ENCODE measurements at regions not wholly inside any gene's neighbourhood (a gene's known extent, or its start where the extent isn't known, plus 50 kb on each side); places are given as distances from the start of the nearest gene placed in this dataset.
"Not testable (repeated sequence)": the region's sequence is repeated elsewhere in the genome, so short reads cannot be mapped to it uniquely, and the experiment has no call there.

GRCh38 chr4:151851354-151851753, 90.5 kb upstream of the GATB start:
- DNase-seq (ENCODE audit: low spot score): no peak

DNA sequence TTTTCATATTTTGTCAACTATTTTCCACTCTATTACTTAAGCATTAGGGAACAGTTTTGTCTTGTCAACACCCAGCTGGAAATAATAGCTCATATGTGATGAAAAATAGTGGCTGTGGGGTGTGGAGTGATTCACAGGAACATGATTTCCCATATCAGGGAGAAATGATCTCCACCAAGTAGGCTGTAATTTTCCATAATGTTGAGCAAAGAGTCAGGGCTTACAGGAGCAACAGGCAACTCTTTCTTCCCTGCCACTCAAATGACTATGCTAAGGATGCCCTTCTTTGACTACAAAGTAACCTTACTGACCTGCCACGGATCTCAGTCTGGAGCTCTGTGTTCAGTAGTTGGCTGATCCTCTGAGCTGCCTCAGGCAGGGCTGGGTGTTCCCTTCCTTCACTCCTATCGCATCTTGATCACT, 90.0 kb upstream of the GATB start:
- DNase-seq (ENCODE audit: low spot score): no peak

- not testable (repeated sequence) for DNase-seq (ENCODE audit: low spot score)
Observed at GRCh38 chr4:151845551-151845950, 84.7 kb upstream of the GATB start.

GRCh38 chr4:151842430-151843079, 81.7 kb upstream of the GATB start:
- no peak for DNase-seq (ENCODE audit: low spot score)

DNA sequence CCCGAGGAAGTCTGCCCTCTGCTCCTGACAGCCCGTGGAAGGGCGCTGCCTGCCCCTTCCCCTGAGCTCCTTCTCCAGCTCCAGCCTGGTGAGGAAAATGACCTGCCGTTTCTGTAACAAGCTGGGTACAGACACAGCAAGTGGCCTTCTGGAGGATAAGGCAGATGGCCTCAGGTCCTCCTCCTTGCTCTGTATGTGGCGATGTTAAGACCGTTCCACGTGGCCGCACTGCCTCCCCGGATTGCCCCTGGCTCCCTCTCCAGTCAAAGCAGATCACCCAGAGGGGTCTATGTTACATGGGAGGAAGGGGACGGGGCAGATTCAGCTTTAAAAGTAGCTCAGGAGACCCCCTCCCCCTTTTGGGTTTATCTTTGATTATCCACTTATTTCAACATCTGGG, 80.3 kb upstream of the GATB start:
- DNase-seq (ENCODE audit: low spot score): no peak

DNA sequence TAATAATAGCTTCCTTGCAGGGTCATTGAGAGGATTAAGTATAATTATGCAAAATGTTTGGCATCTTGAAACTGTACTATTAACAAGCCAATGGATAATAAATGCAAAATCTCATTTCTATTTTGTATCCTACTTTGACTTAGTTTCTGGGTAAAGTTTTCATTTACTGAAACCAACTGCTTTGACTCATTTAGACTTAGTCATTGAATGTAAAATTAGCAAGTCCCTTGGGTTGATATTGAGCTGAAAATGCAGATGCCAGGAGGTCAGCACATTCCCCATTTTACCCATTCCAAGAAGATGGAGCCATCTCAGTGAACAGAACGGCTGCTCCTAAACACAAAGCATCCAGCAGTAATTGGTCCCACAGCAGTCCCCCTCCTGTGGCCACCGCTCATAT, 74.7 kb upstream of the GATB start:
- DNase-seq (ENCODE audit: low spot score): no peak

GRCh38 chr4:151833174-151833573, 72.4 kb upstream of the GATB start:
- no peak for DNase-seq (ENCODE audit: low spot score)

DNA sequence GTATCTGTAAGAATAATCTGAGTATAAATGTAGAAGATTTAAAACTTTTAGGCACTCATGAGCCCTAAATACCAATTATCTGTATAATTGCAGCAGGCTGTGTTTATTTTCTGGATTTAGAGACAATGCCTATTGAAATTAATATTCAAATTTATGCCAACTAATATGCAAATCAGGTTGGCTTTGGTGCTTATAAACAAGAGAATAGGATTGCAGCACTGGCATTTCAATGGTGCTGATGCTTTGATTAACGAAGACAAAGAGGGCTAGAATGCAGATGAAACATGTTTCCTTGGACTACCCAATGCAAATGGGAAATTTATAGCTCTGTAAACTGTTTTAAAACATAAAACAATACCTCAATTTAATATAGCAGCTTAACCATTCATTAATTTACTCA, 70.7 kb upstream of the GATB start:
- no peak for DNase-seq (ENCODE audit: low spot score)

GRCh38 chr4:151830168-151830567, 69.4 kb upstream of the GATB start:
- DNase-seq (ENCODE audit: low spot score): no peak

GRCh38 chr4:151829309-151829708, 68.5 kb upstream of the GATB start:
- DNase-seq (ENCODE audit: low spot score): no peak

DNA sequence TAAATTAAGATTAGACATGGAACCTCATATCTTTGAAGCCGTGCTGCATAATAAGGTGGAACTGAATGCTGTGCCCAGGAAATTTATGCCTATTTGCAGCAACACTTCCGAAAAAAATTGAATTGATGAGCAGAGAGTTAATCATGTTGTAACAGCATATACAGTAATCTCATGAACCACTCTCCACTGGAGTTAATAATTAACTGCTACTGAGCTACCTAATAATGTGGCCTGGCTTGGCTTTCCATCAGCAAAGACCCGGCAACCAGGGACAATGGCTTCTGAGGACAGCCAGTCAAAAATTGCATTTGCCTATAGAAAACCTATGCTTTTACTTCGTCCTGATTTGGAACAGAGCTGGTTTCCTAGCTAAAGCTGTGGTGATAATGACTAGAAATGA, 63.8 kb upstream of the GATB start:
- no peak for DNase-seq (ENCODE audit: low spot score)

- DNase-seq (ENCODE audit: low spot score): no peak
Observed at GRCh38 chr4:151822331-151822730, 61.5 kb upstream of the GATB start.

DNA sequence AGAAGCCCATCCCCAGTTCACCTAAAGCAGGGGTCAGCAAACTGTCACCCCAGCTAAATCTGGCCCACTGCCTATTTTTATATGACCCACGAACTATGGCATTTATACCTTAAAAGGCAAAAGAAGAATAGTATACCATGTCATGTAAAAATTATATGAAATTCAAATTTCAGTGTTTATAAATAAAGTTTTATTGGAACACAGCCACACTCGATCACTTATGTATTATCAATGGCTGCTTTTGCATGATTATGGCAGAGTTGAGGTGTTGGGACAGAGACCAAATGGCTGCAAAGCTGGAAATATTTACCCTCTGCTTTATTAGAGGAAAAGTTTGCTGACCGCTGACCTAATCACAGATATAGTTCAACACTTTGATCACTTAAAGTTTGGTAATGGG, 59.2 kb upstream of the GATB start:
- no peak for DNase-seq (ENCODE audit: low spot score)

DNA sequence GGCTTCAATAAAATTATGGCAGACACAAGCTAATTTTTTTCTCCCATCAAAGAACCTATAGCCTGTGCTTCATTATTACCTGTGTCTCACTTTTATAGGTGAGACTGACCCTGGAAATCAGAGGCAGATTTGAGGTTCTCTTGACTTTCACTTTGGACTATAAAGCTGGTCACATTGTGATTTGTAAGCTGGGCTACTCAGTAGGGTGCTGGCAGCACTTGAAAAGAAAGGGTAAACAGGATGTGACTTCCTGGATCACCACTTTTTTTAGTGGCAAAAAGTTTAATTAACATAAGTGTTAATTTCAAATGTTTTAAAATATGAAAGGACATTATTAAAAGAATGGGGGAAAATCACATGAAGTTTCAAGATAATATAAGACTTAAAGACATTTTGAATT, 50.6 kb upstream of the GATB start:
- DNase-seq (ENCODE audit: low spot score): no peak

All from ecto neural progenitor cell (in vitro differentiated cells).